Nephron progenitor cell (in vitro differentiated cells): ENCODE measurements at regions not wholly inside any gene's neighbourhood (a gene's known extent, or its start where the extent isn't known, plus 50 kb on each side); places are given as distances from the start of the nearest gene placed in this dataset.

Experiments used
- DNase-seq: peaks from one replicate; pipeline ENCODE4 v3.0.0; 2021
- H3K27ac Mint-ChIP-seq: 2 replicates; pipeline ENCODE4 v1.8.0; 2021; ENCODE audit warnings: mild to moderate bottlenecking, moderate library complexity, mixed read lengths
- H3K27me3 Mint-ChIP-seq: 2 replicates; pipeline ENCODE4 v1.8.0; 2021; ENCODE audit warnings: mild to moderate bottlenecking, low read depth, mixed read lengths; ENCODE audit not compliant: poor library complexity
- H3K36me3 Mint-ChIP-seq: 2 replicates; pipeline ENCODE4 v1.8.0; 2021; ENCODE audit warnings: low read depth, mixed read lengths
- H3K4me1 Mint-ChIP-seq: 2 replicates; pipeline ENCODE4 v1.8.0; 2021; ENCODE audit warnings: mixed read lengths
- H3K4me3 Mint-ChIP-seq: 2 replicates; pipeline ENCODE4 v1.8.0; 2021; ENCODE audit warnings: mild to moderate bottlenecking, moderate library complexity, mixed read lengths
- H3K9me3 Mint-ChIP-seq: 2 replicates; pipeline ENCODE4 v1.8.0; 2021; ENCODE audit warnings: mild to moderate bottlenecking, moderate library complexity, mixed read lengths
- TF ChIP-seq, protein P1 (sequence below): fragments of 200-600 bp; sonication (generic); IDR thresholded peaks from 2 replicates; pipeline ENCODE4 v1.5.0; 2021; ENCODE audit warnings: antibody characterized with exemption

- H3K4me3 Mint-ChIP-seq, result no peak overlapping the region
- TF ChIP-seq, protein P1, sequence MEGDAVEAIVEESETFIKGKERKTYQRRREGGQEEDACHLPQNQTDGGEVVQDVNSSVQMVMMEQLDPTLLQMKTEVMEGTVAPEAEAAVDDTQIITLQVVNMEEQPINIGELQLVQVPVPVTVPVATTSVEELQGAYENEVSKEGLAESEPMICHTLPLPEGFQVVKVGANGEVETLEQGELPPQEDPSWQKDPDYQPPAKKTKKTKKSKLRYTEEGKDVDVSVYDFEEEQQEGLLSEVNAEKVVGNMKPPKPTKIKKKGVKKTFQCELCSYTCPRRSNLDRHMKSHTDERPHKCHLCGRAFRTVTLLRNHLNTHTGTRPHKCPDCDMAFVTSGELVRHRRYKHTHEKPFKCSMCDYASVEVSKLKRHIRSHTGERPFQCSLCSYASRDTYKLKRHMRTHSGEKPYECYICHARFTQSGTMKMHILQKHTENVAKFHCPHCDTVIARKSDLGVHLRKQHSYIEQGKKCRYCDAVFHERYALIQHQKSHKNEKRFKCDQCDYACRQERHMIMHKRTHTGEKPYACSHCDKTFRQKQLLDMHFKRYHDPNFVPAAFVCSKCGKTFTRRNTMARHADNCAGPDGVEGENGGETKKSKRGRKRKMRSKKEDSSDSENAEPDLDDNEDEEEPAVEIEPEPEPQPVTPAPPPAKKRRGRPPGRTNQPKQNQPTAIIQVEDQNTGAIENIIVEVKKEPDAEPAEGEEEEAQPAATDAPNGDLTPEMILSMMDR, result no peak
Measured at GRCh38 chr2:145829931-145830330, 1310.0 kb upstream of the ZEB2 start.

GRCh38 chr2:145827235-145827634 is 1307.3 kb upstream of the ZEB2 start:
- DNase-seq, result no peak
- Mint-ChIP-seq H3K9me3 (no peaks in the 10 kb centered on the region), H3K27me3 (peaks cover 2% of the 10 kb centered on the region), H3K4me1 (peaks cover 11% of the 10 kb centered on the region), H3K27ac (no peak overlapping the region), H3K36me3 (no peaks in the 10 kb centered on the region), H3K4me3 (no peak overlapping the region)
- TF ChIP-seq, protein P1, result no peak

More at GRCh38 chr2:145829931-145830330, 1310.0 kb upstream of the ZEB2 start:
- Mint-ChIP-seq H3K27ac (no peak overlapping the region), H3K36me3 (no peaks in the 10 kb centered on the region), H3K4me1 (no peaks in the 10 kb centered on the region), H3K9me3 (no peaks in the 10 kb centered on the region), H3K27me3 (peaks cover under 1% of the 10 kb centered on the region)
- DNase-seq, result no peak

GRCh38 chr2:145824384-145824783 is 1304.5 kb upstream of the ZEB2 start:
- Mint-ChIP-seq H3K9me3 (no peaks in the 10 kb centered on the region), H3K27ac (no peak overlapping the region), H3K36me3 (no peaks in the 10 kb centered on the region), H3K4me3 (no peak overlapping the region), H3K4me1 (peaks cover 11% of the 10 kb centered on the region), H3K27me3 (peaks cover 2% of the 10 kb centered on the region)
- no peak for DNase-seq
- TF ChIP-seq, protein P1, result no peak

- DNase-seq, result no peak
- Mint-ChIP-seq H3K9me3 (no peaks in the 10 kb centered on the region), H3K4me3 (no peak overlapping the region), H3K4me1 (peaks cover 11% of the 10 kb centered on the region), H3K27me3 (peaks cover 2% of the 10 kb centered on the region), H3K27ac (peak overlapping the region; percentile 1), H3K36me3 (no peaks in the 10 kb centered on the region)
- TF ChIP-seq, protein P1, result no peak
Measured at GRCh38 chr2:145822892-145823534, 1303.1 kb upstream of the ZEB2 start.

GRCh38 chr2:145820651-145821050 is 1300.7 kb upstream of the ZEB2 start:
- Mint-ChIP-seq H3K4me3 (no peak overlapping the region), H3K4me1 (peaks cover 11% of the 10 kb centered on the region), H3K9me3 (no peaks in the 10 kb centered on the region), H3K27ac (no peak overlapping the region), H3K36me3 (no peaks in the 10 kb centered on the region), H3K27me3 (peaks cover 2% of the 10 kb centered on the region)
- TF ChIP-seq, protein P1, result no peak
- DNase-seq, result no peak

GRCh38 chr2:145818890-145819504 is 1299.1 kb upstream of the ZEB2 start:
- no peak overlapping the region for H3K4me3 Mint-ChIP-seq
- H3K27me3 Mint-ChIP-seq, result no peaks in the 10 kb centered on the region
- peaks cover 14% of the 10 kb centered on the region for H3K4me1 Mint-ChIP-seq
- TF ChIP-seq, protein P1, result no peak
- H3K9me3 Mint-ChIP-seq, result no peaks in the 10 kb centered on the region
- H3K27ac Mint-ChIP-seq, result no peak overlapping the region
- no peak for DNase-seq
- H3K36me3 Mint-ChIP-seq, result no peaks in the 10 kb centered on the region
